ENCODE measurements at regions not wholly inside any gene's neighbourhood (a gene's known extent, or its start where the extent isn't known, plus 50 kb on each side); places are given as distances from the start of the nearest gene placed in this dataset.

DNA sequence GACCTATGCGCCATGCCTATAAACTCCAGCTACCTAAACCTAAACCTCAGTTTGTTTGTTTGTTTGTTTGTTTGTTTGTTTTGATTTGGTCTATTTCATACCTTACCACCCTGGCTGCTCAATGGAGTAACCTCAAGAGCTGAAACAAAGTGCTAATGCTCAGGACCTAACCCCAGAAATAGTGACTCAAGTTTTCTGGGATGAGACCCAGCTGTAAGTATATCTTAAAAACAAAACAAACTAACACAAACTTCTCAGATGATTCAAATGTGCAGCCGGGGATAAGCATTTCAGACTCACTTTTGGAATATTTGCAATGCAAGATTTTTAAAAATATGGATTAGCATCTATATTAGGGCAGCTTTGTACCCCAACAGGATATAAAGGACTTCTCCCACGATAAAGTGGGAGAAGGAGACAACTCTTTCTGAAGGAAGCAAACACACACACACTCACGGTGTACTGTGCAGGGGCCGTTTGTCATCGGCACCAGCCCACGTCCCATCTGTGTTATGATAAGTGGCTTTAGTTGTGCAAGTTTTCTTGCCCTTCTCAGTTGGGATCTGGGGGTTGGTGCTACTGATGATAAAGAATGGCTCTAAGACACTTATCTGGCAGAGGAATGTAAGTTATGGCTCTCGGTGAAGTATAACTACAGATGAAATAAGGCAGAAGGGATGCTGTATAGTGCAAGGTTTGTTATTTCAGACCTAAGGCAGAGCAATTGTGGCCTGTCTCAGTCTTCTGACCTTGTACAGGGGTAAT is 516.7 kb upstream of the TMEM132C start:
- Mint-ChIP-seq H3K27ac (no peak overlapping the region), H3K4me3 (no peak overlapping the region), H3K9me3 (no peaks in the 10 kb centered on the region), H3K27me3 (ENCODE audit: low read depth) (peaks cover 26% of the 10 kb centered on the region), H3K4me1 (no peaks in the 10 kb centered on the region), H3K36me3 (no peaks in the 10 kb centered on the region)
- no peak for DNase-seq (ENCODE audit: low spot score in 2 of 2, unreplicated experiment in 2 of 2)
- TF ChIP-seq, protein P1, sequence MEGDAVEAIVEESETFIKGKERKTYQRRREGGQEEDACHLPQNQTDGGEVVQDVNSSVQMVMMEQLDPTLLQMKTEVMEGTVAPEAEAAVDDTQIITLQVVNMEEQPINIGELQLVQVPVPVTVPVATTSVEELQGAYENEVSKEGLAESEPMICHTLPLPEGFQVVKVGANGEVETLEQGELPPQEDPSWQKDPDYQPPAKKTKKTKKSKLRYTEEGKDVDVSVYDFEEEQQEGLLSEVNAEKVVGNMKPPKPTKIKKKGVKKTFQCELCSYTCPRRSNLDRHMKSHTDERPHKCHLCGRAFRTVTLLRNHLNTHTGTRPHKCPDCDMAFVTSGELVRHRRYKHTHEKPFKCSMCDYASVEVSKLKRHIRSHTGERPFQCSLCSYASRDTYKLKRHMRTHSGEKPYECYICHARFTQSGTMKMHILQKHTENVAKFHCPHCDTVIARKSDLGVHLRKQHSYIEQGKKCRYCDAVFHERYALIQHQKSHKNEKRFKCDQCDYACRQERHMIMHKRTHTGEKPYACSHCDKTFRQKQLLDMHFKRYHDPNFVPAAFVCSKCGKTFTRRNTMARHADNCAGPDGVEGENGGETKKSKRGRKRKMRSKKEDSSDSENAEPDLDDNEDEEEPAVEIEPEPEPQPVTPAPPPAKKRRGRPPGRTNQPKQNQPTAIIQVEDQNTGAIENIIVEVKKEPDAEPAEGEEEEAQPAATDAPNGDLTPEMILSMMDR (IDR thresholded peaks at IDR 0.05; ENCODE audit: unreplicated experiment), result no peak

- Mint-ChIP-seq H3K4me1 (no peaks in the 10 kb centered on the region), H3K9me3 (peaks cover 17% of the 10 kb centered on the region), H3K4me3 (no peak overlapping the region), H3K27me3 (ENCODE audit: low read depth) (peaks cover 23% of the 10 kb centered on the region), H3K27ac (no peak overlapping the region), H3K36me3 (no peaks in the 10 kb centered on the region)
- TF ChIP-seq, protein P1 (IDR thresholded peaks at IDR 0.05; ENCODE audit: unreplicated experiment), result no peak
- DNase-seq (ENCODE audit: low spot score in 2 of 2, unreplicated experiment in 2 of 2), result no peak
Measured at GRCh38 chr12:127752802-127753201, 514.2 kb upstream of the TMEM132C start.

- no peak overlapping the region for H3K4me3 Mint-ChIP-seq
- DNase-seq (ENCODE audit: low spot score in 2 of 2, unreplicated experiment in 2 of 2), result no peak
- H3K9me3 Mint-ChIP-seq, result peaks cover 30% of the 10 kb centered on the region
- no peaks in the 10 kb centered on the region for H3K4me1 Mint-ChIP-seq
- H3K27me3 Mint-ChIP-seq (ENCODE audit: low read depth), result peaks cover 4% of the 10 kb centered on the region
- no peaks in the 10 kb centered on the region for H3K36me3 Mint-ChIP-seq
- no peak overlapping the region for H3K27ac Mint-ChIP-seq
- TF ChIP-seq, protein P1 (IDR thresholded peaks at IDR 0.05; ENCODE audit: unreplicated experiment), result no peak
Measured at GRCh38 chr12:127760357-127760756, 506.6 kb upstream of the TMEM132C start.

- TF ChIP-seq, protein P1 (IDR thresholded peaks at IDR 0.05; ENCODE audit: unreplicated experiment), result no peak
- no peak for DNase-seq (ENCODE audit: low spot score in 2 of 2, unreplicated experiment in 2 of 2)
- Mint-ChIP-seq H3K27me3 (ENCODE audit: low read depth) (peaks cover 4% of the 10 kb centered on the region), H3K9me3 (peaks cover 29% of the 10 kb centered on the region), H3K4me1 (no peaks in the 10 kb centered on the region), H3K27ac (no peak overlapping the region), H3K36me3 (no peaks in the 10 kb centered on the region), H3K4me3 (no peak overlapping the region)
Measured at GRCh38 chr12:127760996-127761395, 506.0 kb upstream of the TMEM132C start.

GRCh38 chr12:127761880-127762279 is 505.1 kb upstream of the TMEM132C start:
- peaks cover 4% of the 10 kb centered on the region for H3K27me3 Mint-ChIP-seq (ENCODE audit: low read depth)
- peaks cover 21% of the 10 kb centered on the region for H3K9me3 Mint-ChIP-seq
- H3K27ac Mint-ChIP-seq, result no peak overlapping the region
- TF ChIP-seq, protein P1 (IDR thresholded peaks at IDR 0.05; ENCODE audit: unreplicated experiment), result no peak
- no peaks in the 10 kb centered on the region for H3K4me1 Mint-ChIP-seq
- DNase-seq (ENCODE audit: low spot score in 2 of 2, unreplicated experiment in 2 of 2), result no peak
- no peaks in the 10 kb centered on the region for H3K36me3 Mint-ChIP-seq
- H3K4me3 Mint-ChIP-seq, result no peak overlapping the region

All from mesothelial cell of epicardium (in vitro differentiated cells).